Endothelial cell (in vitro differentiated cells): ENCODE measurements at regions not wholly inside any gene's neighbourhood (a gene's known extent, or its start where the extent isn't known, plus 50 kb on each side); places are given as distances from the start of the nearest gene placed in this dataset.

Experiments used
- DNase-seq: peaks from one replicate; pipeline ENCODE4 v3.0.0; 2021; ENCODE audit warnings: low spot score
- H3K27ac Mint-ChIP-seq: one replicate; pipeline ENCODE4 v1.8.0; 2021; ENCODE audit warnings: mixed read lengths, inconsistent platforms; ENCODE audit not compliant: unreplicated experiment
- H3K27me3 Mint-ChIP-seq: one replicate; pipeline ENCODE4 v1.8.0; 2021; ENCODE audit warnings: mild to moderate bottlenecking, moderate library complexity, mixed read lengths, inconsistent platforms; ENCODE audit not compliant: unreplicated experiment
- H3K36me3 Mint-ChIP-seq: one replicate; pipeline ENCODE4 v1.8.0; 2021; ENCODE audit warnings: mild to moderate bottlenecking, low read depth, mixed read lengths, inconsistent platforms; ENCODE audit not compliant: unreplicated experiment
- H3K4me1 Mint-ChIP-seq: one replicate; pipeline ENCODE4 v1.8.0; 2021; ENCODE audit warnings: mild to moderate bottlenecking, mixed read lengths, inconsistent platforms; ENCODE audit not compliant: unreplicated experiment
- H3K4me3 Mint-ChIP-seq: one replicate; pipeline ENCODE4 v1.8.0; 2021; ENCODE audit warnings: mild to moderate bottlenecking, mixed read lengths, inconsistent platforms; ENCODE audit not compliant: unreplicated experiment
- H3K9me3 Mint-ChIP-seq: one replicate; pipeline ENCODE4 v1.8.0; 2021; ENCODE audit warnings: mixed read lengths, inconsistent platforms; ENCODE audit not compliant: unreplicated experiment
- TF ChIP-seq, protein P1 (sequence below): fragments of 200-600 bp; sonication (generic); IDR thresholded peaks from one replicate; pipeline ENCODE4 v1.5.0; 2021; ENCODE audit warnings: antibody characterized with exemption; ENCODE audit not compliant: unreplicated experiment

DNA sequence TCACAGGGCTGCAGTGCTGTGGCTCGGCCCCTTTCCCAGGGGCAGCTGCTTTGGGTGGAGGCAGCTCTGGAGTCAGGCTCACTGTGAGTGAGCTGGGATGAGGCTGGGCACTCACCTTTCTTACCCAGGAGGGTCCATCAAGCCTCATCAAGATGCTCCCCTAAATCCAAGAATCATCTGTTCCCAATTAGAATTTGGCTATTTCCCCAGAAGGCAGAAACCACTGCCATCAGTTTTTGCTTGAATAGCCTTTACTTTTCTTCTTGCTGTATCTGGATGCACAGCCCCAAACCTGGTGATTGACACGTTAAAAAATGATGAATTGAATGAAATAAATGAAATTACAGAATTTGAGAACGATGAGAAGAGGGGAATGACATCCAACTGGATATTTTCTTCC lies 74.3 kb upstream of the LYZL1 start:
- Mint-ChIP-seq H3K9me3 (no peaks in the 10 kb centered on the region), H3K4me3 (no peak overlapping the region), H3K27me3 (no peaks in the 10 kb centered on the region), H3K27ac (no peak overlapping the region), H3K4me1 (no peaks in the 10 kb centered on the region), H3K36me3 (no peaks in the 10 kb centered on the region)
- TF ChIP-seq, protein P1, sequence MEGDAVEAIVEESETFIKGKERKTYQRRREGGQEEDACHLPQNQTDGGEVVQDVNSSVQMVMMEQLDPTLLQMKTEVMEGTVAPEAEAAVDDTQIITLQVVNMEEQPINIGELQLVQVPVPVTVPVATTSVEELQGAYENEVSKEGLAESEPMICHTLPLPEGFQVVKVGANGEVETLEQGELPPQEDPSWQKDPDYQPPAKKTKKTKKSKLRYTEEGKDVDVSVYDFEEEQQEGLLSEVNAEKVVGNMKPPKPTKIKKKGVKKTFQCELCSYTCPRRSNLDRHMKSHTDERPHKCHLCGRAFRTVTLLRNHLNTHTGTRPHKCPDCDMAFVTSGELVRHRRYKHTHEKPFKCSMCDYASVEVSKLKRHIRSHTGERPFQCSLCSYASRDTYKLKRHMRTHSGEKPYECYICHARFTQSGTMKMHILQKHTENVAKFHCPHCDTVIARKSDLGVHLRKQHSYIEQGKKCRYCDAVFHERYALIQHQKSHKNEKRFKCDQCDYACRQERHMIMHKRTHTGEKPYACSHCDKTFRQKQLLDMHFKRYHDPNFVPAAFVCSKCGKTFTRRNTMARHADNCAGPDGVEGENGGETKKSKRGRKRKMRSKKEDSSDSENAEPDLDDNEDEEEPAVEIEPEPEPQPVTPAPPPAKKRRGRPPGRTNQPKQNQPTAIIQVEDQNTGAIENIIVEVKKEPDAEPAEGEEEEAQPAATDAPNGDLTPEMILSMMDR, result no peak
- DNase-seq, result no peak

DNA sequence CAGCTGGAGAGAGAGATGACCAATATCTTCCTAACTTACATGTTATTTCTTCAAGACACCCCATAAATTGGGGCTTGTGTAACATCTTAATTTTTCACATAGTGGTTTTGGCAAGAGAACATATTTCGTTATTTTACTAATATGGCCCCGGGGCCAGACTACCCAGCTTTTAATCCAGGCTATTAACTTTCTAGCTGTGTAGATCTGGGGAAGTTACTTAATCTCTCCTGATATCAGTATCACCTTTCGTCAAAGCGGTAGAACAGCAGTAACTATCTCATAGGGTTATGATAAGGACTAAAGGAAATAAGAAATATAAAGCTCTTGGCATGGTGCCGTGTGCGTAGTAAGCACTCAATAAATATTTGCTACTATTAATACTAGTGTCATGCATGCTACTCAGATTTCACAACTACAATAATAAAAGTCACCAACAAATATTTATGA lies 71.6 kb upstream of the LYZL1 start:
- Mint-ChIP-seq H3K4me1 (no peaks in the 10 kb centered on the region), H3K4me3 (no peak overlapping the region), H3K27me3 (no peaks in the 10 kb centered on the region), H3K36me3 (no peaks in the 10 kb centered on the region), H3K9me3 (peaks cover 5% of the 10 kb centered on the region), H3K27ac (no peak overlapping the region)
- TF ChIP-seq, protein P1, result no peak
- DNase-seq, result no peak

DNA sequence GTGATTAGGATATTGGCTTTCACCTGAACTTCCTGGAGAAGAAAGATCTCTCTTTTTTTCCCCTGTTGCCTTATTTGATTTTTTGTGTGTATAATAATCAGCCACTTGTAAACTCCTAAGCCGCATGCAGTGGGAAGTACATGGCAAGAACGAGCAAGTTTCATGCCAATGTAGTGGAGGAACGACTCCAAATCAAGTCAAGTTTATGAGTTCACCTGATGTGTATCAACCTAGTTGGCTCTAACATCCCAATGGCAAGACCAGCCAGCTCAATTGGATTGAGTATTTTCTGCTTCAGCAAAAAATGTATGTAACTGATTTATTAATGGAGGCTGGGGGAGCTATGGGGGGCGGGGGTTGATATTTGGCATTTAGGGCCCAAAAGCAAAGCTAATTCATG lies 65.5 kb upstream of the LYZL1 start:
- TF ChIP-seq, protein P1, result no peak
- Mint-ChIP-seq H3K4me3 (no peak overlapping the region), H3K27ac (no peak overlapping the region), H3K36me3 (no peaks in the 10 kb centered on the region), H3K9me3 (peaks cover 5% of the 10 kb centered on the region), H3K4me1 (peaks cover 12% of the 10 kb centered on the region), H3K27me3 (no peaks in the 10 kb centered on the region)
- no peak for DNase-seq

DNA sequence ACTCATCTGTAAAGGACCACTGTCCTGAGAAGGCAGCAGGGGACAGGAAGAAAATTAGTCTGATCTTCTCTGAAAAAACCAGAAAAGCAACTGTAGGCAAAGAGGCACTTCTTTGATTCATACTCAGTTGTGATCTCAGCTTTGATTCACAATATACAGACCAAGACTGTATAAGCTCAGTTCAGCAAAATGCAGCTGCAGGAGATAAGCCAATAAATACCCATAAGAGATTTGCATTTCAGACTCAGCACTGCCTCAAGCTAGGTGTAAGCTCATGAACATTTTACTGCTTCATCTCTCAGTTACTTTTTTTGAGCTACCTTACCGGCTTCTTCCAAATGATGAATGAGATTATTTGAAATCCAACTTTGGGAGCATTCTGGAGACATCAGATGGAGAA lies 64.2 kb upstream of the LYZL1 start:
- H3K36me3 Mint-ChIP-seq, result no peaks in the 10 kb centered on the region
- peaks cover 12% of the 10 kb centered on the region for H3K4me1 Mint-ChIP-seq
- H3K27me3 Mint-ChIP-seq, result no peaks in the 10 kb centered on the region
- H3K9me3 Mint-ChIP-seq, result peaks cover 4% of the 10 kb centered on the region
- TF ChIP-seq, protein P1, result no peak
- H3K27ac Mint-ChIP-seq, result no peak overlapping the region
- H3K4me3 Mint-ChIP-seq, result no peak overlapping the region
- DNase-seq, result no peak

DNA sequence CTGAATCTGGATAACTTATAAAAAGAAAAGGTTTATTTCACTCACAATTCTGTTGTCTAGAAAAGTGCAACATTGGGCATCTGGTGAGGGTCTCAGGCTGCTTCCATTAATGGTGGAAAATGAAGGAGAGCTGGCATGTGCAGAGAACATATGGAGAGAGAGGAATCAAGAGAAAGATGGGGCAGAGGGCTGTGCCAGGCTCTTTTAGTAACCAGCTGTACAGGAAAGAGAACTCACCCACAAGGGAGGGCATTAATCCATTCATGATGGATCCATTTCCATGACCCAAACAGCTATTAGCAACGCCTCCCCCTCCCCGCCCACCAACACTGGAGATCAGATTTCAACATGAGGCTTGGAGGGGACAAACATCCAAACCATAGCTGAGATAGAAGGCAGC lies 61.7 kb upstream of the LYZL1 start:
- H3K4me1 Mint-ChIP-seq, result peaks cover 12% of the 10 kb centered on the region
- DNase-seq, result no peak
- no peaks in the 10 kb centered on the region for H3K9me3 Mint-ChIP-seq
- peaks cover 2% of the 10 kb centered on the region for H3K27me3 Mint-ChIP-seq
- TF ChIP-seq, protein P1, result no peak
- H3K36me3 Mint-ChIP-seq, result no peaks in the 10 kb centered on the region
- no peak overlapping the region for H3K4me3 Mint-ChIP-seq
- H3K27ac Mint-ChIP-seq, result no peak overlapping the region
